ENCODE measurements at regions not wholly inside any gene's neighbourhood (a gene's known extent, or its start where the extent isn't known, plus 50 kb on each side); places are given as distances from the start of the nearest gene placed in this dataset.

DNA sequence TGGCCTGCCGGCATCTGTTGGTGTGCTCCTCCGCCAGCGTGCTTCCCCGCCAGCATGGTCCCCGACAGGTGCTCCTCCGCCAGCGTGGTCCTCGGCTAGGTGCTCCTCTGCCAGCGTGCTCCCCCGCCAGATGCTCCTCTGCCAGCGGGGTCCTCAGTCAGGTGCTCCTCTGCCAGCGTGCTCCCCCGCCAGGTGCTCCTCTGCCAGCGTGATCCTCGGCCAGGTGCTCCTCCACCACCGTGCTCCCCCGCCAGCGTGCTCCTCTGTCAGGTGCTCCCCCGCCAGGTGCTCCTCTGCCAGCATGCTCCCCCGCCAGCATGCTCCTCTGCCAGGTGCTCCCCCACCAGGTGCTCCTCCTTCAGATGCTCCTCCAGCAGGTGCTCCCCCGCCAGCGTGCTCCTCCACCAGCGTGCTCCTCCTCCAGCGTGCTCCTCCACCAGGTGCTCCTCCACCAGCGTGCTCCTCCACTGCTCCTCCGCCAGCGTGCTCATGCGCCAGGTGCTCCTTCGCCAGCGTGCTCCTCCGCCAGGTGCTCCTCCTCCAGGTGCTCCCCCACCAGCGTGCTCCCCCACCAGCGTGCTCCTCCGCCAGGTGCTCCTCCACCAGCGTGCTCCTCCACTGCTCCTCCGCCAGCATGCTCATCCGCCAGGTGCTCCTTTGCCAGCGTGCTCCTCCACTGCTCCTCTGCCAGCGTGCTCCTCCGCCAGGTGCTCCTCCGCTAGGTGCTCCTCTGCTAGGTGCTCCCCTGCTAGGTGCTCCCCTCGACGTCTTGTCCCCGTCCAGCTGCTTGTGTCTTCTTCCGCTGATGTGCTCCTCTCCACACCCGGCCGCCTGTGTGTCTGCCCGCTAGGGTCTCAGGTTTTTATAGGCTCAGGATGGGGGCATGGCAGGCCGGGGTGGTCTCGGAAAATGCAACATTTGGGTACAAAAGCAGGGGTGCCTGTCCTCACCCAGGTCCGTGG, 223.0 kb downstream of the NRIP1 start:
- TF ChIP-seq EZH2 (IDR thresholded peaks at IDR 0.05; ENCODE audit: low read length, missing control alignments) (no peak), CTCF (conservative IDR thresholded peaks at IDR 0.05 in 1 of 2, IDR thresholded peaks at IDR 0.05 in 1 of 2; ENCODE audit: low read depth in 1 of 2, low read length in 2 of 2) (no peak)

All from fibroblast of lung (primary cell).